Limb (tissue), 2 donors: ENCODE measurements at regions not wholly inside any gene's neighbourhood (a gene's known extent, or its start where the extent isn't known, plus 50 kb on each side); places are given as distances from the start of the nearest gene placed in this dataset.

Experiments
- DNase-seq, 2 donors: peaks; one replicate each; pipeline ENCODE4 v3.0.0-alpha.2; 2016; ENCODE audit errors: extremely low spot score in 2 of 2

DNA sequence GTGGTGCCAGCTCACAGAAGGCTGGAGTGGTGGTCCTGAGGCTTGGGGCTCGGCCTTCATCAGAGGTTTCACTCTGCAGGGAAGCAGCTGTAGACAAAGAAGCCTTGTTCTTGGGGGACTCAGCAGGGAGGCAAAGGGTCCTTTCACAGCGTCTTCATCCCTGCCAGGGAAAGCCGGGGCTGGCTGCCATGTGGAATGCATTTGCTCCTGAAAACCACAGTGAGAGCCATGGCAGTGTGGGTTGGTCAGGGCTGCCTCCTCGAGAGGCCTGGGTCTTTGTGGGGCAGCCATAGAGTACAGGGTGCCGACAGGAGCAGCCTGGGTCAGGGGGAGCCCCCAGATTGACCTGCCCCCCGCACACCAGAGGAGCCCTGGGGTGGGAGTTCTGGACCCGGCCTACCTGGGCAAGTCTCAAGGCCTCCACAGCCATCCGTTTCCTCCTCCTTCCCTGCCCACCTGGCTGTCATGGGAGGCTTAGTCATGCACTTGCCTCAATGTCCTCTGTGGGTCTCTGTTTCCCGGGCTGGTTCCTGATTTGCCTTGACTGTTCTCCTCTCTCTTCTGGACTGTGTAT, 144.0 kb downstream of the CDC5L start:
- peak in 1 of 2 donors; percentile 48 for DNase-seq

DNA sequence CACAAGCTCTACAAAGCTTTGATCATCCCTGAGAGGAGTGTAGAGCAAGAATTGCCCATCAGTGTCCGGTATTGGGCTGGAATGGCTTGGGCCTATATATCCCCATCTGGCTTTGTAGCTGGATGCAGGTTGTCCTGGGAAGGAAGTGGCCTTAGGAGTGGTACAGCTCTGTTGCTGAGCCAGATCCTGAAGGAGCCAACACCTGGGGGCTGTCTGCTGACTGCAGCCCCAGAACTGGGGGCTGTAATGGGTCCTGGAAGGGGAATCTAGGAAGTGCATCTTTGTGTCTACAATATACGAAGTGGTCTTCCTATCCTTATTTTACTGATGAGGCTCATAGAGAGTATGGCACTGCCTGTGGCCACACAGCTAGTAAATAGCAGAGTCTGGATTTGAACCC, 145.9 kb downstream of the CDC5L start:
- DNase-seq: peak in 1 of 2 donors; percentile 16

DNA sequence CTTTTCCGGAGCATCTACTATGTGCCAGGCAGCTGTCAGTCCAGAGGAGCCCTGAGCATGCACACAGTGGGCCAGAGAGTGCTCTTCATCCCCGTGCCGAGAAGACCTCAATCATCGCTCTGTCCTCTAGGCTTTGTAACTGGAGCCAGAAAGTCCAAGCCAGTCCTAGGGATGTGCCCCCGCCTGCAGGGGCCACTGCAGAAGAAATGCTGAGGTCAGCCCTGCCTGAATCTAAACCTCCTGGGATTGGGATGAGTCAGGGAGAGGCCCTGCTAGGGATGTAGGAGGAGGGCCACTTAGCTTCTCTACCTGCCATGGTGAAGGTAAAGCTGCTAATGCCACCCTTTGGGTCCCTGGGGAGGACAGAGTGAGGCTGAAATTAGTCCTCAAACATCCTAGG, 146.8 kb downstream of the CDC5L start:
- DNase-seq: peak in 1 of 2 donors; percentile 14

DNA sequence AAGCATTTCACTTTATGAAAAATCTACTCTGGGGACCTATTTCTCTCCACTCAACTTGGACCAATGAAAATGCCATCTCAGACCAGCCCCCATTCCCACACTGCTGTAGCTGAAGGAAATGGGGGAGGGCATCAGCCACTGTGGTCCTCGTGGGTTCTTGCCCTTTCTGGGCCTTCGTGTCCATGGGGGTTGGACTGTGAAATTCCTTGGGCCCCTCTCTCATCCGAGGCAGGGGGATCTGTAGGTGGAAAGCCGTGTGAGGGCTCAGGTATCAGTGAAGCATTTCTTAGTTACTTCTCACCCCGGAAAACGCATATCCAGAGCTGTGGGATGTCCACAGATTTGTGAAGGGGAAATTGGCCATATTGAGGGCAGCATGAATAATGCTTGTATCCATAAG, 147.9 kb downstream of the CDC5L start:
- DNase-seq: peak in 1 of 2 donors; percentile 6

DNA sequence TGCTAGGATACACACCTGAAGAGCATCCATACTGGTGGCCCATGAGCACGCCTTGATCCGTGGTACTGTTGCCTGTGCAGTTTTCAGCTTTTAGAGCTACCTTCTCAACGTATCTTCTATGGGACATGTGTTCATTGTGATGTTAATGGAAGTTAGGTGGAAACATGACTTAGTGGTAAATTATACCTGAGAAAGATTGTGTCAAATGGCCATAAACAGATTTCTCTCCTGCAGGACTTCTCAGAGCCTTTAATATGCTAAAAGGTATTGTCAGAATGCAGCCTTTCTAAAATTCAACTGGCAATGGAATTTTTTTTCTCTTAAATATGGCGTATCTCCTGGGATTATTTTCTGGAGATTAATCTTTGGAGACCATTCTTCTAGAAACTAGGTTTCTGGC, 148.5 kb downstream of the CDC5L start:
- DNase-seq: no peak

DNA sequence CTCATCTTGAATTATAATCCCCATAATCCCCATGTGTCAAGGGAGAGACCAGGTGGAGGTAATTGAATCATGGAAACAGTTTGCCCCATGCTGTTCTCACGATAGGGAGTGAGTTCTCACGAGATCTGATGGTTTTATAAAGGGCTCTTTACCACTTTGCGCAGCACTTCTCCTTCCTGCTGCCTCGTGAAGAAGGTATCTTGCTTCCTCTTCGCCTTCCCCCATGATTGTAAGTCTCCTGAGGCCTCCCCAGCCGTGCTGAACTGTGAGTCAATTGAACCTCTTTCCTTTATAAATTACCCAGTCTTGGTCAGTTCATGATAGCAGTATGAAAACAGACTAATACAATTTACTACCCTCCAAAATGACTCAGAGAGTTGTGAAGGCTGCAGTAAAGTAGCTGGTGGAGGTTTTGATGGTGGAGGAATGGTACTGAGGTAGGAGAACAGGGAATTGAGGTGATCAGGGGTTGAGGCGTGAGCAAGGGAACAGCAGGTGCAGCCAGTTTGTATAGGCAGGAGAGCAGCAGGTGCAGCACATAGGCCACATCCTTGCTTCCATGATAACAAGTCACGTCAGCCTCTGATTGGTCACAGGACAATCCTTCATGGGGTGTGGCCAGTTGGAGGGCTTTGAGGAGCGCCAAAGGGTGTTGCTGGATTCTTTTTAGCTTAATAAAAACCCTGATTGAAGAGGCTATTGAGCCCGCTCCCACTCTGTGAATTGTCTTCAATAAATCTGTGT, 150.0 kb downstream of the CDC5L start:
- DNase-seq: peak in 1 of 2 donors; percentile 9

DNA sequence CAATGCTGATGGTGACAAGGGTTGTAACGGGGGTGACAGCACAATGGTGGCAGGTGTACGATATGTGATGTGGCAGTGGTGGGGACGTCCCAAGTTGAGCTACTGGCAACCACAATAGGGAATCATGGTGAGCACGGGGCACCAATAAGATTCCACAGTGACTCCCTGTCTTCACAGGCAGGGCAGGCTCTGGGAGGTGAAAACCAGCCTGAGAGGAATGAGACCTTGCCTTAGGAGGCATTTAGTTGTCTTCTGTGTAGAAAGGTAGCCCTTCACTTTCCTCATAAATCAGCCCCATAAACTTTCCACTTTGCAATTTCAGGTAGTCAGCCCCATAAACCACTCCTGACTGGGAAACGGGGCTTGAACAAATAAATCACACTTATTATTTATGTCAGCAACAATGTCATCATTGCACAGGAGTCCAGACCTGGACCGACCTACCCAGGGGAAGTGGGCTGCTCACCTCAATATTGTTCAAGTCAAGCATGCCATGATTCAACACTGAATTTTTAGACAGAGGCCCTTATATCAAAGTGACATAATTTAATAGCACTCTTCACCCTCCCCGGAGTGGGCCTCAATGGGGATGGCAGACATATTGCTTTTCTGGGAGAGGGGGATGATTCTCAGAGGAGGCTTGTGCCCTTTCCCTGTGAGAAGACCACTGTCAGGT, 150.8 kb downstream of the CDC5L start:
- DNase-seq: peak in 1 of 2 donors; percentile 22

DNA sequence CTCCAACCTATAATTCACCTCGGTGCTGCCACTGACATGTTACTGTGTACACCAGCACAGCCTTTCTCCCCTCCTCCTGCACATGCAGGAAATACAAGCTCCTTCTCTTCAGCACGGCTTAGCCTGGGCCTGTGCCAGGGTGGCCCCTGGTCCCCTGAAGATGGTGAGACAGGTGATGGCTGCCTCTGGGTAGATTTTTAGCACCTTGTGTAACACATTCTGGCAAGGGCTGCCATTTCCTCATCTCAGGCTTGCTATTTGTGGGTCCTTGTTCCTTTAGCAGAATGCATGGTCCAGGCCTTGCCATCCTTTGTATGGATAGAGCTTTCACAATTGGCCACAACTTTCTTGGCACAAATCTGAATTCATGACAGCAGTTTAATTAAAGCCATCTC, 151.3 kb downstream of the CDC5L start:
- DNase-seq: peak in 1 of 2 donors; percentile 23

DNA sequence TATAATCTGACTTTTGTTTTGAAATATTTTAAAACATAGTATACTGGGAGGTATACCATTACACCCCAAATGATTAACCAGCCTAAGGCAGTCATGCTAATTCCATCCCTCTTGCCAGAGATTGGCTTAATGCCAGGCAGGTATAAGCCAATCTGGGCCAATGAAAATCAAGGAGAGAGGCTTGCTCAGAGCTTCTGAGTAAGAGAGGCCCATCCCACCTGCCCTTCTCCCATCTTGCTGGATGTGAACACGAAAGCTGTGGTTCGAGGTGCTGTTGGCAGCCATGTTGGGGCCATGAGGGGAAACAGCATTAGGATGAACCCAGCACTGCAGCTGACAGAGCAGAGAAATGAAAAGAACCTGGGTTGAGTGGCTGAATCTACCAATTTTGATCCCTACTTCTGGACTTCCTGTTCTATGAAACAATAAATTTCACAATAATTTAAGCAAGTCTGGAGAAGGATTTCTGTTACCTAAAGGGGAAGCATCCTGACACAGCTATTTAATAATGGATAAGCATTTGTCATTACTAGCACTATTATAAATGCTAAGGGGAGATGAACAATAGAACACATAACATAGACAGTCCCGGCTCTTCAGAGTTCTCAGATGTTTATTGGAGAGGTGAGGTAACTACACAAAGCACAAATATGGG, 152.3 kb downstream of the CDC5L start:
- peak in 1 of 2 donors; percentile 10 for DNase-seq

DNA sequence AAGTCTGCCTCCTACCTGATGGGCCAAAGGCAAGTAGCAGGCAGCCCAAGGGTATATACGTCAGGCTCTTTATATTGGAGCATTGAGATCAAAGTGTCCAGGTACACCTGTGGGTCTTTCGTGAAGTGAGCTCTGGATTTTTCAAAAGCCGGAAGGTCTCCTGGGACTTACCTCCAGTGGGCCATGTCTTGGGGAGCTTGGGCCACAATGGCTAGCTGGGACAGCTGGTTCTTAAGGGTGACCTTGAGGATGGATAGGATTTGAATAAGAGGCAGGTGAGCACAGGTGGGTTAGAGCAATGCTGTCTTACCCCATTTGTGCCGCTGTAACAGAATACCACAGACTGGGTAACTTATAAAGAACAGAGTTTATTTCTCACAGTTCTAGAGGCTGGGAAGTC, 153.4 kb downstream of the CDC5L start:
- DNase-seq: peak in 1 of 2 donors; percentile 1

DNA sequence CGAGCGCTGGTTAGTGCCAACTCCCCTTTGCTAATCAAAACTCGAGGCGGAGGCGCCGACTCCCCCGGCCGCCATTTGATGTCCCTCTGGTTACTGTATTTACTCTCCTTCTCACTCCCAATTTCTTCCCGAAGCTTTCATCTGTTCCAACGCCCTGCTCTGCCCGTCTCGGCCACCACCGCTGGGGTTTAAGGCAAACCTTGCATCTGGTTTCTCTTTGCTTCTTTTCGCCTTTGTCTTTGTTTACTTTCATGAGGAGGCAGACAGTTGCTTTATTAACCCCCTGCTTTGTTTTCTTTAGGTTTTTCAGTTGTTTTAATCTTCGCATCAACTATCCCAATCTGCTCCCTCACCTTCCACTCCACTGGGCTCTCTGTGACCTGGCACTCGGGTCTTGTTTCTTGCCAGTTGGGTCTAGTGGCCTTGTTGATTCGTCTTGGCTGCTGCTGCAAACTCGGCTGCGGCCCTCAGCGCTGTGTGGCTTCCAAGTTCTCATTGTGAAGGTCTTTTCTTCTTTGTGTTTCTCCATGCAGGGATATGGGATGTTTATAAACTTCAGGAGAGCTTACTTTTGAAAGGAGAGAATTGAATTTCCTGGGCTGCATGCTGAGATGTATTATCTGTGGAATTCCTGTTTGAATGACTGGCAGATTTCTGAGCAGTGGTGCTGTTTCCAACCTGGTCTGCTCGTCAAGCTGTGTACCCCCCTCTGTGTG, 155.1 kb downstream of the CDC5L start:
- peak in 1 of 2 donors; percentile 26 for DNase-seq

DNA sequence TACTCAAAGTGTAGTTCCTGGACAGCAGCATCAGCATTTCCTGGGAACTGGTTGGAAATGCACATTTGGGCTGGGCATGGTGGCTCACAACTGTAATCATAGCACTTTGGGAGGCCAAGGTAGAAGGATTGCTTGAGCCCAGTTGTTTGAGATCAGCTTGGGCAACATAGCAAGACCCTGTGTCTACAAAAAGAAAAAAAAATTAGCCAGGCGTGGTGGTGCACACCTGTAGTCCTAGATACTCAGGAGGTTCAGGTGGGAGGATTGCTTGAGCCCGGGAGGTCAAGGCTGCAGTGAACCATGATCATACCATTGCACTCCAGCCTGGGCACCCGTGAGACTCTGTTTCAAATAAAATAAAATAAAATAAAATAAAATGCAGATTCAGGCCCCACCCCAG, 156.2 kb downstream of the CDC5L start:
- DNase-seq: no peak

DNA sequence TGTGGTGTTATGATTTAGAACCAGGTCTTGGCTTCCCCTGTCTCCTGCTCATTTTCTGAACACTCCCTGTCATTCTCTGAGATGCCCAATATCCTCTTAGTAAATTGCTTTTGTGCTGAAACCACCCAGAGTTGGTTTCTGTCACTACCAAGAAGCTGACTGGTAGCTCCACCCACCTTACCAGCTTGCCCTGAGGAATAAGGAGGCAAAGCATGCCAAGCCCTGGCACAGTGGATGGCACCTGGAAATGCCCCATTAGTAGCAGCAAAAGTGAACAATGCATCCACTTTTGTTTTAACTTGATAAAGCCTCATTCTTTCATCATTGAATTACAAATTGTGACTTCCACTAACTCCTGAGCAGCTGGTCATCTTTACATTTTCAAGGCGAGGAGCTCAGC, 157.7 kb downstream of the CDC5L start:
- DNase-seq: no peak

DNA sequence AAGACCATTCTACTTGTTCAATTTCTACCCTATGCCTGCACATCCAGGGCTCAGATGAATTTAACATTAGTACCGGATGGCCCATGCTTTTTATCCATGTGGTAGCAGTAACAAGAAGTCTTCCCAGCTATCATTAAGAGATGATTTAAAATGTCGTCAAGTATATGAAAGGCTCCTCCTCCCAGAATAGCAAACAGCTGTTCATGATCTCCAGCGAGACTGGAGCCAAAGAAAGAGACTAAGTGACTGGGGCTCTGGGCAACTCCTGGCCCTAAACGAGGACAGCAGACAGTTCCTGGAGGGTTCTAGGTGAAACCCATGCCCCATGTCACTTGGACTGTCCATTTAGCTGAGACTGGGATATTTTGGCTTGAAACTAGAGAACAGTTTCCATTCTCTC, 160.8 kb downstream of the CDC5L start:
- no peak for DNase-seq

DNA sequence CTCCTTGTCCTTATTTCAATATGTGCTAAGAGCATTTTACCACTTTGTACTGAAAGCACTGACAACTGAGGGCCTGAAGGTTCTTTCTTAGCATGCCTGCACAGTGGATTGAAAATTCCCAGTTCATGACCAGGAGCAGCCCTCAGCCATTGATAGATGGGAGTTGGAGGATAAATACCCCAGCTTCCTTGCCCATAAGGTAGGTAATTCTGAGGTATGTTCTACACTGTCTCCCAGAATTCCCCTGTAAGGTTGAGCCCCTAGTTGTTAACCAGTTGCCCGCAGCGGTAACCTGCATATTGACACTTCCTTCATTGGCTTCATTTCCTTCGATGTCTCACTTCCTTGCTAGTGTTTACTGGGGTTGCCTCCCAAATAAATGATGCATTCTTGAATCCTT, 162.0 kb downstream of the CDC5L start:
- no peak for DNase-seq

DNA sequence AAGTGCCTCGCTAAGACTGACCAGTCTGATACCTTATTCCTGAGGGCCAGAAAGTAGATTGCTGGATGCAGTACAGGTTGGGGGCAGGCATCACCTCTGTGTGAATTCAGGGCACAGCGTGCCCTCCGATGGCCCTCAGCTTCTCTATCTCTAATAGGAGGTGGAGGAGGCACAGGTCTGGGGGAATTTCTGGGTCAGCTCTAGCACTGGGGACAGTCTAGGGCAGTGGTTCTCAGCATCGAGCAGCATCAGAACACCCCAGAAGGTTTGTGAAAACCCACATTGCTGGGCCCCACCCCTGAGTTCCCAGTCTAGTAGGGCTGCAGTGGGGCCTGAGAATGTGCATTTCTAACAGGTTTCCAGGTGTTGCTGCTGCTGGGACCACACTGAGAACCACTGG, 166.7 kb downstream of the CDC5L start:
- DNase-seq: no peak

DNA sequence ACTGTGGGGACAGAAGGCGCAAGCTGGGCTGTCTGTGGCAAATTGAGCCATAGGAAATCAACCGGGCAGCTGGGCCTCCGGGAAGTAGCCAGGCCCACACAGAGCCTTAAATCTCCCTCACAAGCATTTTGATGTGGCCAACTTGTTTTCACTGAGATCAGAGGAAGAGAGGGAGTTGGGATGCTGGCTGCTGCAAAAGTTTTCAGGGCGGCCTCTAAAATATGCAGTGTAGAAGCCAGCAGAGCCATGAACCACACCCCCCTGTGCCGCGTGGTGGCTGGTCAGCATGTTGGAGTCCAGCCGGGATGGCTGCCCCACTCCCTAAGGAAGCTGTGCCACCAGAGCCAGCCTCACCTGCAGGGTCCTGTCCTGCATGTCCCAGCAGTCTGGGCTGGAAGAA, 167.4 kb downstream of the CDC5L start:
- no peak for DNase-seq

DNA sequence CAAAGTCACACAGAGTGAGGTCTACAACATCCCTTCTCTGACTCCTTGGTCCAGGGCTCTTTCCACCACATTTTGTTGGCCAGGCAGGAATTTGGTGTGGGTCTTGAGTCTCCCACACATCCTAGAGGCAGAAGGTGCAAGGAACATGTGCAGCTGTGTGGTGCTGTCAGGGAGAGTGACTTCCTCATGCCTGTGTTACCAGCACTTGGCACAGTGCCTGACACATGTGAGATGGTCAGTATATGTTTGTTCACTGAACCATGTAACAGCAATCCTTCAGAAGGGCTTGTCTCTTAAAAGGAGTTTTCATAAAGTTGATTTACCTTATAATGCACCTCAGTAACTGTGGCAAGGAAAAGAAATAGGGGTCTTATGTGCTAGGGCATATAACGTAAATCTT, 168.5 kb downstream of the CDC5L start:
- no peak for DNase-seq

DNA sequence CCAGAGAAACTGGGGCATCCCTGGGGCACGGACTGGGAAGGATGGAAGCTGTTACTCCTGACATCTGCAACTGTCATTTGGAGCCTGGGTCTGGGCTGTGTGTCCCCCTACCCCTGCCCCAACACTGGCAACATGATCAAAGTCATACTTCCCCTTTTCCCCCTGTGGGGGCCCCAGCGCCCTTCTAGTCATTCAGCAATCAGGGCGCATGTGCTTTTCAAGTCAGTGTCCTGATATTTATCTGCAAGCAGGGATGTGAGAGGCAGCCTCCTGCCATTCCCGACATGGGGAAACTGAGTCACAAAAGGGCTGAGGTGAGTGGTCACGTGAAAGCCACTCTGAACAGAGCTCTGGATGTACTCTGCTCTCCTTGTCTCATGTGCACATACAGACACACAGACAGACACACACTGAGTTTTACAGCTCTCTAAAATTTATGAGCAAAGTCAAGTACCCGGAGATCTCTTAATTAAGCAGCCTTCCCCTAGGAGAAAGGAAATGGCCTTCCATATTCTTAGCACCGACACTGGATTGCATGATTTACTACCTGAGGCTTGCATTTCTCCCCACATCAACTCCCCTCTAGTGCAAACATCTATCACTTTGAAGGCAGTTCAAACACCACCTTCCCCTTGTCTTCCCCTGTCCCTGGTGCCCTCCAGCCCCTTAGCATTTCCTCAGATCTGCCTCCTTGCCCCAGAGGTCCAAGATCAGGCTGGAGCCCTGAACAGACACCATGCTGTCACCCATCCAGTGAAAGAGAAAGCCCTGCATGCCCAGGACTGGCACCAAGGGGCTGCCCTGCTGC, 170.7 kb downstream of the CDC5L start:
- DNase-seq: no peak

DNA sequence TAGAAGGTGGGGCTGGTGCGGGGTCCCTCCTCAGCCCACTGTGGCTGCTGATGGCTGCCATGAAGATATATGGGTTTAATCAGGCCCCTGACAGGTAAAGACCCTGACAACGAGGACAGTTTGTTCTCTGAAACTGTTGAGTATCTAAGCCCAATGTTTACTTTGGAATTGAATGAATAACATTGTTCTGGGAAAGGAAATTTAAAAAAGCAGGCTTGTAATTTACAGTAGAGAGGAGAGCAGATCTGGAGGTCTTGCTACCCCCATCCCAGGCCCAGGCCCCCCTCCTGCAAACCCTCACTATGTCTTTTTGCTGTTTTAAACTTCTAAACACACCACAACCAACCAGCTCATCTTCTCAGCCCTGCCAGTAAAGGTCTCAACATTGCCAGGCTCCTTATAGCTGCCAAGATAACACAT, 171.3 kb downstream of the CDC5L start:
- no peak for DNase-seq
